Pancreas (tissue), 10 donors: ENCODE measurements at regions not wholly inside any gene's neighbourhood (a gene's known extent, or its start where the extent isn't known, plus 50 kb on each side); places are given as distances from the start of the nearest gene placed in this dataset.

Source experiments
- ATAC-seq, 4 donors: fragments of 200-7000 bp; cut with Tn5 transposase; one replicate each; pipeline versions ENCODE4 v1.8.0 to v1.9.1; 2020; ENCODE audit warnings: mild to moderate bottlenecking in 4 of 4, moderate library complexity in 4 of 4
- DNase-seq, 6 donors: peaks; one replicate each; pipeline ENCODE4 v3.0.0-alpha.2; 2020
- FAIRE-seq: peaks from 2 replicates; lab custom pipeline; 2012; peaks lifted over from hg19 to GRCh38; lab: Jason Lieb, UNC
- H3K27ac ChIP-seq, 4 donors: fragments of 200-600 bp; sonication (generic); 1 replicate in 3 of 4; 2 replicates in 1 of 4; pipeline versions ENCODE4 v1.5.0 to v1.8.0; 2020
- H3K27me3 ChIP-seq, 4 donors: fragments of 200-600 bp; one replicate each; pipeline ENCODE4 v1.8.0; 2021
- H3K36me3 ChIP-seq, 3 donors: fragments of 200-600 bp; sonication (generic) in 1 of 3; one replicate each; pipeline versions ENCODE4 v1.5.0 to v1.8.0; 2020 to 2021
- H3K4me1 ChIP-seq, 3 donors: fragments of 200-600 bp; one replicate each; pipeline ENCODE4 v1.8.0; 2021
- H3K4me3 ChIP-seq, 4 donors: fragments of 200-600 bp; sonication (generic) in 2 of 4; one replicate each; pipeline versions ENCODE4 v1.5.0 to v1.8.0; 2020 to 2021
- H3K9me3 ChIP-seq, 4 donors: fragments of 200-600 bp; one replicate each; pipeline ENCODE4 v1.8.0; 2021
- WGBS, 2 donors: extraction: QIAGEN DNeasy Blood & Tissue Kit; methylation state at CpG; one replicate each; pipeline ENCODE4 v1.1.7; 2013; 5-methylcytosine and 5-hydroxymethylcytosine counted together
- intact Hi-C, 3 donors: fragments of 100-400 bp; cut with DNase I; formaldehyde crosslinking; loops; one replicate each; pipeline versions ENCODE4 v1.11.1 to v1.14.2; 2022
- TF ChIP-seq, protein P1 (sequence below), 4 donors: fragments of 200-600 bp; sonication (generic) in 3 of 4; IDR thresholded peaks; one replicate each; pipeline versions ENCODE4 v1.5.0 to v1.8.0; 2021; ENCODE audit warnings: antibody characterized with exemption in 4 of 4
- donor health status: healthy with polysubstance abuse.
- donor health status: DM: no; HTN: no; CAD: no; lungs with moderate emphysema.
- donor health status: DM: no; HTN: no; CAD: no.
- donor health status: control.
- donor health status: control.
- donor health status: Bipolar disorder and iron deficiency.
- donor health status: DM: yes; HTN: yes; CAD: no.
- donor health status: DM: no; HTN: no; CAD: no.
- donor health status: DM: no; HTN: no; CAD: no.
- donor health status: DM: yes; HTN: yes; CAD: no.

DNA sequence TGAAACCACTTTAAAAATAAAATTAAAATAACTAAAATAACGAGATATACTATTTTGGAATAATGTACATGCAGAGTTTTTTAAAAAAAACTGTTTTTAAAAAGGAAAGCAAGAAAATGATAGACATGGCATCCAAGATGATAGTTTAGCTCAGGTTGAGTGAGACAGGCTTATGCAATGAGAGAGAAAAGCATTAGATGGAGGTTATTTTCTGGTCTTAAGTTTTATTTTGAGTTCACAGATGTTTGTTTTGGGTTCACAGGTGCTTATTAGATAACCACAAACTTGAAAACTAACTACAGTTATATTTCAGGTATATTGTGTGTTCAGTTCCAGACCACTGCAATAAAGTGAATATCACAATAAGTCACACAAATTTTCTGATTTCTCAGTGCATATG, 413.6 kb upstream of the TMCO5A start:
- FAIRE-seq (no peak), ATAC-seq (no peak), DNase-seq (no peak)
- peaks cover 0 to 3% (median 0%) of the 10 kb centered on the region in 4 donors for H3K27me3 ChIP-seq
- intact Hi-C loops, result no loop called here
- no peaks in the 10 kb centered on the region for H3K9me3 ChIP-seq
- H3K4me1 ChIP-seq, result no peaks in the 10 kb centered on the region
- TF ChIP-seq, protein P1, sequence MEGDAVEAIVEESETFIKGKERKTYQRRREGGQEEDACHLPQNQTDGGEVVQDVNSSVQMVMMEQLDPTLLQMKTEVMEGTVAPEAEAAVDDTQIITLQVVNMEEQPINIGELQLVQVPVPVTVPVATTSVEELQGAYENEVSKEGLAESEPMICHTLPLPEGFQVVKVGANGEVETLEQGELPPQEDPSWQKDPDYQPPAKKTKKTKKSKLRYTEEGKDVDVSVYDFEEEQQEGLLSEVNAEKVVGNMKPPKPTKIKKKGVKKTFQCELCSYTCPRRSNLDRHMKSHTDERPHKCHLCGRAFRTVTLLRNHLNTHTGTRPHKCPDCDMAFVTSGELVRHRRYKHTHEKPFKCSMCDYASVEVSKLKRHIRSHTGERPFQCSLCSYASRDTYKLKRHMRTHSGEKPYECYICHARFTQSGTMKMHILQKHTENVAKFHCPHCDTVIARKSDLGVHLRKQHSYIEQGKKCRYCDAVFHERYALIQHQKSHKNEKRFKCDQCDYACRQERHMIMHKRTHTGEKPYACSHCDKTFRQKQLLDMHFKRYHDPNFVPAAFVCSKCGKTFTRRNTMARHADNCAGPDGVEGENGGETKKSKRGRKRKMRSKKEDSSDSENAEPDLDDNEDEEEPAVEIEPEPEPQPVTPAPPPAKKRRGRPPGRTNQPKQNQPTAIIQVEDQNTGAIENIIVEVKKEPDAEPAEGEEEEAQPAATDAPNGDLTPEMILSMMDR (IDR thresholded peaks at IDR 0.05), result no peak
- 41 to 46% methylated on average over 1 of the region's 1 CpG for WGBS, 2 donors
- H3K36me3 ChIP-seq, result no peaks in the 10 kb centered on the region
- H3K4me3 ChIP-seq, result no peak overlapping the region
- H3K27ac ChIP-seq, result no peak overlapping the region

DNA sequence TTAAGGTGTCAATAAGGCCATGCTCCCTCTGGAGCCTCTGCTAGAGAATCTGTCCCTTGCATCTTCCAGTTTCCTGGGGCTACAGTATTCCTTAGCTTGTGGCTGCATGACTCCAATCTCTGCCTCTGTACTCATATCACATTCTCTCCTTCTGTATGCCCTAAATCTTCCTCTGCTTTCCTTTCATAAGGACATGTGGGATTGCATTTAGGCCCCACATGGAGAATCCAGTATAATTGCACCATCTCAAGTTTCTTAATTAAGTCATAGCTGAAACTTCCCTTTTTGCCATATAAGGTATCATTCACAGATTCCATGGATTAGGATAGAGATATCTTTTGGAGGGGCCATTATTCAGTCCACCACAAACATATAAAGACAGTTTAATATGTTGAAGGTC, 409.8 kb upstream of the TMCO5A start:
- no peaks in the 10 kb centered on the region for H3K9me3 ChIP-seq
- TF ChIP-seq, protein P1 (IDR thresholded peaks at IDR 0.05), result no peak
- no peaks in the 10 kb centered on the region for H3K36me3 ChIP-seq
- no peaks in the 10 kb centered on the region for H3K27me3 ChIP-seq
- ATAC-seq (no peak), DNase-seq (no peak), FAIRE-seq (no peak)
- H3K4me3 ChIP-seq, result no peak overlapping the region
- intact Hi-C loops, result no loop called here
- H3K27ac ChIP-seq, result no peak overlapping the region
- H3K4me1 ChIP-seq, result no peaks in the 10 kb centered on the region

DNA sequence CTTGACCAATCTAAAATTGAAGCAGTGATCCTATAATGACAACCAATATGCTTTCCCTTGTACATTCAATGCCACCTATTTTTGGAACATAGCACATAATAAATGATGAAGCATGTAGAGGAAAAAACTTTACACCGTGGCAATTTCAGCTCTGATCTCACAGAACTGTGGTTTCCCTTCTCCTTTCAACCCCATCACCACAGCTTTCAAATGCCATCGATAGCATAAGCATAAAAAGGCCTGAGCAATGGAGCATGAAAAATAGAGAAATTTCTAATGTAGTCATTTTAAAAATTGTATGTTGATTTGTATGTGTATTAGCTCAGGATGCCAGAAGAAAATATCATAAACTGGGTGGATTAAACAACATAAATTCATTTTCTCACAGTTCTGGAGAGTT, 406.0 kb upstream of the TMCO5A start:
- FAIRE-seq, result no peak
- no peak for ATAC-seq
- 62 to 73% methylated on average over 2 of the region's 2 CpGs for WGBS, 2 donors
- intact Hi-C loops, result no loop called here
- Histone ChIP-seq H3K27ac (no peak overlapping the region), H3K4me1 (no peaks in the 10 kb centered on the region), H3K27me3 (no peaks in the 10 kb centered on the region), H3K4me3 (no peak overlapping the region), H3K36me3 (no peaks in the 10 kb centered on the region), H3K9me3 (no peaks in the 10 kb centered on the region)
- no peak for DNase-seq
- TF ChIP-seq, protein P1 (IDR thresholded peaks at IDR 0.05), result no peak

DNA sequence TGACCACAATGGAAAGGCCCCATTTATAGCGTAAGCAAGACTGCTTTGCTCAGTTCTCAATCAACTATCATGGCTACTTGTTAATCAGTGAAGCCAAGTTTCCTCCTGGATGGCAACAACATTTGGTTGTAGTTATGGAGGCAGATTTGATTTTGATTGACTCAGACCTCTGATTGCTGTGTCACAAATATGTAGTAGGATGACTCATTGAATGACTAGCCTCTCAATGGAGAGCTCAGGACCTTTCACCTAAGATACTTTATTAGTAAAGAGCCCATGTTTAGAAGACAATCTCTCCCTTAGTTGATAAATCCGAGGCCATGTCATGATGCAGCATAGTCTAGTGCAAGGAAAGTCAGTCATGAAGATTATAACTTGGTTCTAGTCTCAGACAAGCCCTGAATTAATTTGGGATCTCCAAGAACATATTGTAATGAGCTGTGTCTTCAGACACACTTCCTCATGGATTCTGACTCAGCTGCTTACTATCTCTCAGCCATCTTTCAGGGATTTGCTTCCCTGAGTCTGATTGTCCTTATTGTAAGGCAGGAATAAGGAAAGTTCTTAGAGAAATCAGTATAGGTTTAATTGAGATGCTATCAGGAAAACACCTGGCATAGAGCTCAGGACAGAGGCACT, 397.4 kb upstream of the TMCO5A start:
- H3K9me3 ChIP-seq, result no peaks in the 10 kb centered on the region
- DNase-seq, result no peak
- no peak for FAIRE-seq
- TF ChIP-seq, protein P1 (IDR thresholded peaks at IDR 0.05), result no peak
- 45 to 72% methylated on average over 2 of the region's 2 CpGs for WGBS, 2 donors
- intact Hi-C loops, result no loop called here
- H3K4me3 ChIP-seq, result no peak overlapping the region
- H3K27ac ChIP-seq, result no peak overlapping the region
- ATAC-seq, result no peak
- H3K36me3 ChIP-seq, result no peaks in the 10 kb centered on the region
- no peaks in the 10 kb centered on the region for H3K27me3 ChIP-seq
- no peaks in the 10 kb centered on the region for H3K4me1 ChIP-seq

DNA sequence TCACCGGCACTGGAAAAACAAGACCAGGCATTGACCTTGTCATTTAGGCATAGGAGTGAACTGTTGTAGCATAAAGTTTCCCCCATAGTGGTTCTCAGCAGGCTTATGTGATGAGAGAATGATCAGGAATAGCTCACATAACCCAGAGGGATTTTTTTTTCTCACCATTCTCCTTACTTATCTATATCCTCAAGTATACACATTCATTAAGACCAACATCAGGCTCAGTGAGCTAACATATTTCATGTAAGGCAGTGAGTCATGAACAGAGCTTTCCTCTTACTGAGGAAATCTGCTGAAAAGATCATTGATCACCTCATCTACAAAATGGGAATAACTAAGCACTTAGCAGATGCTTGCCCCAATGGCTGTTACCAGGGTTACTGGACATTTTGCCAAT, 396.6 kb upstream of the TMCO5A start:
- no peaks in the 10 kb centered on the region for H3K27me3 ChIP-seq
- intact Hi-C loops, result no loop called here
- H3K27ac ChIP-seq, result no peak overlapping the region
- no peaks in the 10 kb centered on the region for H3K9me3 ChIP-seq
- no peaks in the 10 kb centered on the region for H3K4me1 ChIP-seq
- ATAC-seq (no peak), FAIRE-seq (no peak), DNase-seq (no peak)
- TF ChIP-seq, protein P1 (IDR thresholded peaks at IDR 0.05), result no peak
- no peak overlapping the region for H3K4me3 ChIP-seq
- no peaks in the 10 kb centered on the region for H3K36me3 ChIP-seq
- WGBS, 2 donors, result 81 to 87% methylated on average over 1 of the region's 1 CpG
